Fibroblast of lung (primary cell): ENCODE measurements at regions not wholly inside any gene's neighbourhood (a gene's known extent, or its start where the extent isn't known, plus 50 kb on each side); places are given as distances from the start of the nearest gene placed in this dataset.

Experiments
- DNase-seq, 2 donors: peaks; one replicate each; pipeline versions ENCODE4 v3.0.0 to v3.0.0-alpha.2; 2010; ENCODE audit warnings: low read depth in 2 of 2
- H2AFZ ChIP-seq: 2 replicates; pipeline ENCODE4 v1.5.1; 2012; ENCODE audit warnings: low read length, control low read depth, inconsistent platforms
- H3K27ac ChIP-seq: 2 replicates; pipeline ENCODE4 v1.5.1; 2011; ENCODE audit warnings: low read length, control low read depth; ENCODE audit not compliant: insufficient read depth
- H3K27me3 ChIP-seq: 2 replicates; pipeline ENCODE4 v1.5.1; 2011; ENCODE audit warnings: mild to moderate bottlenecking, low read length; ENCODE audit not compliant: control insufficient read depth, insufficient read depth
- H3K36me3 ChIP-seq: 2 replicates; pipeline ENCODE4 v1.5.1; 2011; ENCODE audit warnings: low read length; ENCODE audit not compliant: control insufficient read depth, insufficient read depth
- H3K4me1 ChIP-seq: 2 replicates; pipeline ENCODE4 v1.5.1; 2011; ENCODE audit warnings: low read length; ENCODE audit not compliant: control insufficient read depth, insufficient read depth; ENCODE audit errors: extremely low read depth
- H3K4me2 ChIP-seq: 2 replicates; pipeline ENCODE4 v1.5.1; 2011; ENCODE audit warnings: low read length, control low read depth; ENCODE audit not compliant: insufficient read depth; ENCODE audit errors: extremely low read depth
- H3K4me3 ChIP-seq, 4 experiments: fragments of 200-600 bp in 1 of 4; sonication (generic) in 1 of 4; replicated peaks in 1 of 4; 2 replicates each; pipeline ENCODE4 v1.5.1; 2011 to 2016; ENCODE audit warnings: low read length in 4 of 4, low read depth in 3 of 4, mild to moderate bottlenecking in 3 of 4, control low read depth in 2 of 4, inconsistent platforms in 1 of 4, mixed read lengths in 1 of 4; ENCODE audit not compliant: insufficient read depth in 1 of 4; ENCODE audit errors: control extremely low read depth in 1 of 4
- H3K79me2 ChIP-seq: 2 replicates; pipeline ENCODE4 v1.5.1; 2012; ENCODE audit warnings: mild to moderate bottlenecking, low read length, inconsistent platforms; ENCODE audit not compliant: control insufficient read depth, insufficient read depth
- H3K9ac ChIP-seq: 2 replicates; pipeline ENCODE4 v1.5.1; 2011; ENCODE audit warnings: mild to moderate bottlenecking, low read length, control low read depth; ENCODE audit not compliant: insufficient read depth
- H3K9me3 ChIP-seq: 2 replicates; pipeline ENCODE4 v1.5.1; 2012; ENCODE audit warnings: low read depth, low read length; ENCODE audit not compliant: control insufficient read depth, insufficient read depth
- H4K20me1 ChIP-seq: 2 replicates; pipeline ENCODE4 v1.5.1; 2011; ENCODE audit warnings: low read length; ENCODE audit not compliant: control insufficient read depth, insufficient read depth; ENCODE audit errors: extremely low read depth
- CTCF ChIP-seq, 2 donors: IDR thresholded peaks in 1 of 2; conservative IDR thresholded peaks in 1 of 2; 1 replicate in 1 of 2; 2 replicates in 1 of 2; pipeline ENCODE4 v1.5.1; 2011 to 2012; ENCODE audit warnings: low read length in 2 of 2, control low read depth in 1 of 2, inconsistent platforms in 1 of 2, low read depth in 1 of 2, mild to moderate bottlenecking in 1 of 2
- EZH2 ChIP-seq: IDR thresholded peaks from 2 replicates; pipeline ENCODE4 v1.5.1; 2012; ENCODE audit warnings: low read length, control low read depth, mild to moderate bottlenecking; ENCODE audit errors: missing control alignments

GRCh38 chr14:84446250-84446649, 1083.7 kb upstream of the FLRT2 start:
- no peak for TF ChIP-seq EZH2
- TF ChIP-seq CTCF (conservative IDR thresholded peaks at IDR 0.05 in 1 of 2, IDR thresholded peaks at IDR 0.05 in 1 of 2; ENCODE audit: low read depth in 1 of 2, low read length in 2 of 2): no peak
- no peaks in the 10 kb centered on the region for H3K36me3 ChIP-seq
- no peak overlapping the region for H3K4me3 ChIP-seq

GRCh38 chr14:84453307-84453950, 1076.5 kb upstream of the FLRT2 start:
- Histone ChIP-seq H4K20me1 (no peaks in the 10 kb centered on the region), H3K27ac (no peak overlapping the region), H3K27me3 (no peaks in the 10 kb centered on the region), H2AFZ (no peak overlapping the region), H3K36me3 (no peaks in the 10 kb centered on the region), H3K4me2 (no peak overlapping the region), H3K79me2 (no peaks in the 10 kb centered on the region), H3K9ac (no peak overlapping the region), H3K9me3 (no peaks in the 10 kb centered on the region), H3K4me1 (no peaks in the 10 kb centered on the region), H3K4me3 (no peak overlapping the region)
- no peak for TF ChIP-seq EZH2
- no peak for TF ChIP-seq CTCF (conservative IDR thresholded peaks at IDR 0.05 in 1 of 2, IDR thresholded peaks at IDR 0.05 in 1 of 2; ENCODE audit: low read depth in 1 of 2, low read length in 2 of 2)
- DNase-seq: peak in 1 of 2 donors; percentile 38

More at GRCh38 chr14:84446250-84446649, 1083.7 kb upstream of the FLRT2 start:
- DNase-seq: no peak
- no peak overlapping the region for H3K27ac ChIP-seq
- no peaks in the 10 kb centered on the region for H3K9me3 ChIP-seq
- H3K4me2 ChIP-seq: no peak overlapping the region
- no peaks in the 10 kb centered on the region for H3K79me2 ChIP-seq
- no peak overlapping the region for H2AFZ ChIP-seq
- no peak overlapping the region for H3K9ac ChIP-seq
- H3K4me1 ChIP-seq: no peaks in the 10 kb centered on the region
- no peaks in the 10 kb centered on the region for H3K27me3 ChIP-seq
- H4K20me1 ChIP-seq: no peaks in the 10 kb centered on the region

GRCh38 chr14:84454114-84454513, 1075.8 kb upstream of the FLRT2 start:
- Histone ChIP-seq H3K9ac (no peak overlapping the region), H3K9me3 (no peaks in the 10 kb centered on the region), H3K4me2 (no peak overlapping the region), H3K36me3 (no peaks in the 10 kb centered on the region), H3K4me1 (no peaks in the 10 kb centered on the region), H3K27me3 (no peaks in the 10 kb centered on the region), H3K27ac (no peak overlapping the region), H3K4me3 (no peak overlapping the region), H2AFZ (no peak overlapping the region), H4K20me1 (no peaks in the 10 kb centered on the region), H3K79me2 (no peaks in the 10 kb centered on the region)
- TF ChIP-seq CTCF (conservative IDR thresholded peaks at IDR 0.05 in 1 of 2, IDR thresholded peaks at IDR 0.05 in 1 of 2; ENCODE audit: low read depth in 1 of 2, low read length in 2 of 2): no peak
- TF ChIP-seq EZH2: no peak
- no peak for DNase-seq
